HG02678 (cell line): ENCODE measurements at regions not wholly inside any gene's neighbourhood (a gene's known extent, or its start where the extent isn't known, plus 50 kb on each side); places are given as distances from the start of the nearest gene placed in this dataset.
A peak's percentile ranks its signal among the peaks of the same experiment; 100 is the strongest.

Experiments
- ATAC-seq: cut with Tn5 transposase; IDR thresholded peaks from one replicate; pipeline ENCODE4 v1.9.1; 2021; ENCODE audit warnings: mild to moderate bottlenecking, moderate library complexity; ENCODE audit not compliant: unreplicated experiment

DNA sequence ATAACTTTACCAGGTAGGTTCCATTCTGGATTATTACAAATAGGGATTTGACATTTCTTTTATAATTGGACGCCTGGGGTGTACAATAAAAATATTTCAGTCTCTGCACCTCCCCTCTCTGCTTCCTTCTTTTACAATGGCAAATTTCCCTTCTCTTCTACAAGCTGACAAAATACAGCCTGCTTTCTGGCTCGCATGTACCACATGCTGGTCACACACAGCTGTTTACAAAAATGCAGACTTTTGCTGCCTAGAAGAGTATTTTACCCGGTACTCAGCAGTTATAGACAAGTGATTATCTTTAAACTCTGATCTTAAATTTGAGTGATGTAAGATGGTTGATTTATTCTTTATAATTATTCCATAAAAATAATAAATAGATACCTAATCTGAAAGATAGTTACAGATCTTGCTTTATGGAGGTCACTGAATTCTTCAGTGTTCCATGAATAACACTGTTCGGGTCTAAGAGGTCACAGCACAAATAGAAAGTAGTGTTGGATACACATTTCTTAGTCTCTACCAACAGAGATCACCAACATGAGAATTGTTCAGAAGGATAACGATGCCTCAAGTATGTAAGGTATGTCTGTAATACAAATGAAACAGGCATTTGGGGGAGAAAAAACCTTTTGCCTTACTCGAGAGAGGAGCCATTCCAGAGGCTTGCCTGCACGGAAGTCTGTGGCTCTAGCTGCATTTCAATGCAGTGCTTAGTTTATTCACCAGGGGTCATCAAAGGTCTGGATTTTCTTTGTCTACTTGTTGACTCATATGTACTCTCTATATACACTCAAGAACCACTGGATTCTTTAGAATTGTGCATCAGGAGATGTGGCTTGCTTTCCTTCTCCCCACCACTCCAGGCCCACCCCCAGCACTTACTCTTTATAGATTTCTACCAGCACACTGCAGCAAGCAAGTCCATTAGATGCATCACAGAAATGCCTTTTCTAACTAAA is 206.6 kb upstream of the RFX3 start:
- peak; percentile 87 for ATAC-seq

DNA sequence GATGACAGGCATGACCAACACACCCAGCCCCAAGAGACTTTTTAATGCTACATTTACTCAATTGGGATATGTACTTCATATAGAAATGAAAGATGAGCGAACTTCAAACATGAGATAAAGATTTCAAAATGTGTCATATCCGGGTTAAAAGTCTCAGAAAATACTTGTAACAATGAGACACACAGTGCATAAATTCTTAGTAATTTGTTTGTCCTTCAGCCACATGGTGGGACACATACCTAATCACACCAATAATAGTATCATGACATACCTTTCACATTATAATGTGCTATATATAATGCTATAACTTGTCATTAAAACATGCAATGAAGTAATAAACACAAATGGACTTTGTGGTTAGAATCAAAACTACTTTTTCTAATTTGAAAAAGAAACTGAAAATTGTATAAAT is 204.7 kb upstream of the RFX3 start:
- ATAC-seq: peak; percentile 28

DNA sequence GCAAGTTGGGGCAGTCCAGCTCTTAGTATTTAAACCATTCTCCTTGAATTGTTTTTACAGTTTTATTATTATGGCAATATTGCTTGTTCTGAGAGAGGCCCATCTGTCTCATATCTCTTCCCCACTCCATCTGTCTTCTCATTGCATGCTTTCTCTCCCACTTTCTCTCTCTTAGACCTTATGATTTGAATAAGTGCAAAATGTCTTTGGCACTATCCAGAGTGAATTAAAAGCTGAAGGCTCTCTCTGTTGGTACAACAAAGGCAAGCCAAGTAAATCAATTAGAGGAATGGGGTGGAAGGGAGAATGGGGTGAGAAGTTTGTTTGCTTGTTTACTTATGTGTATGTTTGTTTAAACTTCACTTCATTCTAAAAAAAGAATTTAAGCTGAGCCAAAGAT is 195.3 kb upstream of the RFX3 start:
- no peak for ATAC-seq

DNA sequence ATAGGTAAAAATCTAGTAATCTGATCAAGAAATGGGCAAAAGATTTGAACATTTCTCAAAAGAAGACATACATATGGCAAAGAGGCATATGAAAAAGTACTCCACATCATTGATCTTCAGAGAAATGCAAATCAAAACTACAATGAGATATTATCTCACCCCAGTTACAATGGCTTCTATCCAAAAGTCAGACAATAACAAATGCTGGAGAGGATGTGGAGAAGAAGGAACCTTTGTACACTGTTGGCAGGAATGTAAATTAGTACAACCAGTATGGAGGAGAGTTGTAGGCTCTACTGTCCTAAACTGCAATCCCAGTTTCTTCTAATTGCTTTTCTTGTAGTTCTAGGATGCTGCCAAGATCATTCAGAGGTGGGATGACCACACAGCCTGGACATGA is 193.5 kb upstream of the RFX3 start:
- no peak for ATAC-seq

DNA sequence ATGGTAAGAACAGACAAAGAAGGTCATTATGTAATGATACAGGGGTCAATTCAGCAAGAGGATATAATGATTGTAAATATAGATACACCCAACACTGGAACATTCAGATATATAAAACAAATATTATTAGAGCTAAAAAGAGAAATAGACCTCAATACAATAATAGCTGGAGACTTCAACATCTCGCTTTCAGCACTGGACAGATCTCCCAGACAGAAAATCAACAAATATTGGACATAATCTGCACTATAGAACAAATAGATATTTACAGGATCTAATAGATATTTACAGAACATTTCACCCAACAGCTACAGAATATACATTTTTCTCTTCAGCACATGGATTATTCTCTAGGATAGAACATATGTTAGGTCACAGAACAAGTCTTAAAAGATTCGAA is 190.6 kb upstream of the RFX3 start:
- no peak for ATAC-seq

DNA sequence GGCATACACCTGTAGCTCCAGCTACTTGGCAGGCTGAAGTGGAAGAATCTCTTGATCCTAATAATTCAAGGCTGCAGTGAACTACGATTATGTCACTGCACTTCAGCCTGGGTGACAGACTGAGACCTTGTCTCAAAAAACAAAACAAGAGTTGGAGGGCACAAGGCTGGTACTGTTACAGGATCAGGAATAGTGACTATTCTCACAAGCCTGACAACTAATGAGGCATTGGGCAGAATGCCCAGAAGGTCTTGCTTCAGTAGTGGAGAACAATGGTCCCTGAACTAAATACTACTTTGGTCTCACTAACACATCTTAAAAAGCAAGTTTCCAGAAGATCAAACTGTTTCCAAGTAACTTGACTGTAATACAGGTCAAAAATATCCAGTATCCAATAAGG is 182.9 kb upstream of the RFX3 start:
- ATAC-seq: no peak

DNA sequence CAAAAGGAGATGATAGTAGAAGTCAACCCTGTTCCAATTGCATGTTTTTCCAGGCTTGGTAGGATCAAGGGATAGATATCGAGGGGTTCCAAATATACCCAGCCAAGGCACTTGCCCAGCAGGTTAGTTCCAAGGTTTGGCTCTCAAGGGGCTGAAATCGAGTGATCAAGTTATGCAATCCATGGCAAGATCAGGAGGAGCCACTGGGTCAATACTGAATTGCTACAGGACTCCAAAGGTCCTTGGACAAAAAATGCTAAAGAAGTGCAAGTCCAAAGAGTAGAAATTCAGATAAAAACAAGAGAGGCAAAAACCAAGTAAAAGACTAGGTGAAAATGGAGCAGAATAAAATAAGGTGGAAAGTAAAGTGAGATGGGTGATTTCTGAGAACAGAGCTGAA is 179.1 kb upstream of the RFX3 start:
- ATAC-seq: no peak

DNA sequence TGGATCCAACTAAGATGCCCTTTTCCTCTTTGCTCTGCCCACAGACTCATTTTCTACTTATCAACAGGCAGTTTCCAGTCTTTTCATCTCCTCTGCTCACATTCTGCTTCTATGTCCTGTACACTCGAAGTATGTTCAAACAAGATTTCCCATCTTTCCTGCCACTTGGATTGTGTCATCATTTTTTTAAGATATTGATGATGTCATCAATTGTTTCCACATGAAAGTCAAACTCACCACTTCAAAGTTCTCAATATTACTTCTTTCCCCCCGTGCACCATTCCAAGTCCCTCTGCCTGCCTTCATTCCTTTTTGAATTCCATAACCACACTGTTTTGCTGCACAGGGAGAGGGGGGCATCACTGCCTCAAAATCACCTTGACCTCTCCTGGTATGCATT is 175.0 kb upstream of the RFX3 start:
- ATAC-seq: no peak

DNA sequence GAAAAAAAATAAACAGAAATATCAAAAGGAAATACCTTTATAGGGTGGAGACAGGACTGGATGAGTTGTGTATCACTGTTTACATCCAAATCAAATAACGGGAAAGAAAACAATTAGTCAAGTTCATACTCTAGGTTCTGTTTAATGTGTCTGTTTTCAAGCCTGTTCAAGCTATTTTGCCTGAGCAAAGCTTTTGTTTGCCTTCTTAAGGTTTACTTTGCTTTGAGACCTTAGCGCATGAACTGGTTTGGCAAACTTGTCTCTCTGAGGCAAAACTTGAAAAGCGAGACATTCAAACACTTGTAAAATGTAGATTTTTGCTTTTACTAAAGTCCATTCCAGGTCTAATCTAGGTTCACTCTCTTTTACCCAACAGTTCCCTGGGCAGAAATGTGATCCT is 174.1 kb upstream of the RFX3 start:
- ATAC-seq: no peak

DNA sequence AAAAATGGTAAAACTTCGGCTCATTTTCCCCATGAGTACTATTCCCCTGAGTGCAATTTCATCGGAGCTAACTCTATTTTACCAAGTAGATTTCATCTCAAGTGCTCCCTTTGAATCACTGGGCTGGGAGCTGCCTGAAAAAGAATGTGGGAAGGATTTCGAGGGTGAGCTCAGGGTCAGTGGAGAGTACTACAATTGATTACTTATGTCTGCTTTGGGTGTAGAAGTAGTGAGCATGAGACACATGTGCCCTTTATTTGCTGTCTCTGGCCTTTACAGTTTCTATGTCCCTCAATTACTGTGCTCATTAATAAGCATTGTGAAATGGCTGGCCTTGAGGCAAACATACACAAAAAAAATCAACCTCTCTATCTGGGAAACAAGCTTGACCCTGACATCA is 172.7 kb upstream of the RFX3 start:
- ATAC-seq: no peak

DNA sequence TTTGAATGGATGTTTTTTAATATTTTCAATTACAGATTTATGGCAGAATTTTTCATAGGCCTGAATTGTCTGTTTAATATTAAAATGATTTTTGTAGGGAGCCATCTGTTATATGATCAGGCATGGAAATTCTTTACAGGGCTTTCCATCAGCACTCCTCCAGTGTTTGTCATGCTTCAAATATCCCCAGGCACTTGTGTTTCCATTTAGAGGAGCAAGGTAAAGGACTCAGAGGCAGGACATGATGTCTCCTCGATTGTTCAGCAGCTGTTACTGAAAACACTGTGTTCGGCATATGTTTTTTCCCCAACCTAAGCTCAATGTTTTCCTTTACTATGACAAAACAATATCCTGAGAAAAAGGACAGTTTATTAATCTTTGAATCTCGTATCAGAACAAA is 172.3 kb upstream of the RFX3 start:
- ATAC-seq: no peak

DNA sequence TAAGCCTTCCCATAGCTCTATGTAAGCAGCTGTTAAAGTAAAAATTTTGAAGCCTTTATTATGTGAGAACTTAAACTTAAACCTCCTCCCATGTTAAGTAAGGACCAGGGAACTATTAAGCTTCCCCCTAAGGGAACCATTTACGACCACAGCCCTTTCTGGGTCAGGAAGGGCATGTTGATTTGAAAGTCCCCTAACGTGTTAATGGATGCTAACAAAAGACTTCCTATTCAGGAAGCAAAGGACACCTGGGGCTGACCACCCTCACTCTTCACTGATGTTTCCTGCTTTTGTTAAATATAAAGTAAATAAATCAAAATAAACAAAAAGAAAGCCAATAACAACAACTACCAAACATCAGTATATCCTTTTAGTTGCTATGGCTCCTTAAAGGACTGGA is 170.6 kb upstream of the RFX3 start:
- ATAC-seq: no peak

DNA sequence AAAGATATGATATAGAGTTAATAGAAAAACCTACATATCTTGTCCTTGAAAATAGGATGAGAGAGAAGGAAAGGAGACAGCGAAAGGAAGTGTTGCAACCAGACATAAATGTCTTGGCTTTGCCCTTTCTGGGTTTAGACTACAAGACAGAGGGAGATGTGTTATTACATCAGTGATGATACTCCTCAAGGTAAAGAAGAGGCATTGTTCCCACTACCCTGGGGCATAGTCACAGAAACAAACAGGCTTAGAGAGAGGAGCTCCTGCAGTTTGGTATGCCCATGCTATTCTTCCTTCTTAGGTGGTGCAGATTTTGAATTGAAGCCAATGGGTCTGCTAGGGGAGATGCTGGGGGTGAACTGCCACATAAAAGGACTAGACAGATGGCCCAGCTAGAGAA is 166.8 kb upstream of the RFX3 start:
- ATAC-seq: no peak

DNA sequence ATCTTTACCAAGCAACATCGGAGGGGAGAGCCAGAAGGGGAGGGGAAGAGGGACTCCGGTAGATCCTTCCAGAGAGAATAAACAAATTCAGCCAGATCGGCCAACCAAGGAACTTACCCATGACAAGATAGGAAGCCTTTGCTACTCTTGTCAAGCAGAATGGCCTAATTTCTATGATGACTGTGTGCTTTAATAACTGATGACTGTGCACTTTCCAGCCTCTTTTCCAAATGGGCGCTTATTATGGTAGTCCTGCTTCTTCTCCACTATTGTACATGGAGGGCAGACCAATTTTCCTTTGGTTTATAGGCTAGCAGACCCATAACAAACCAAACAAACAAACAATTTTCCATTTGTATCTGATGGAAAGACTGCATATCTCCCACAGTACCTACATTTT is 163.8 kb upstream of the RFX3 start:
- ATAC-seq: no peak

DNA sequence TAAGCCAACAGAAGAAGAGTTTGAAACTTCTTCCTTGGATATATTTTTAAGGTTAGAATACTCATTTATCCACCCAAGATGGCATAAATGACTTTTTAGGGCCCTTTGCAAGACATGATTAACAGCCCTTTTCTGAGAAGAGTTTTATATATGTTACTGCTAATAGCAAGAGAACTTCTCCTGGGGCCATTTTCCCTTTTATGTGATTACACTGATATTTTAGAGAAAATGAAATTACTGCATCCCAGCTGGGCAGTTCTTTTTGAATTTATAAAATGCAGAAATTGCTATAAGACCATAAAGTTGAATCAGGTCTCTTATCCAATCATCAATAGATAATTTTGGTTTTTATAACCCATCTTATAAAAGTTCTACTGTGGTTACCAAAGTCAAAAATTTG is 161.3 kb upstream of the RFX3 start:
- ATAC-seq: no peak

DNA sequence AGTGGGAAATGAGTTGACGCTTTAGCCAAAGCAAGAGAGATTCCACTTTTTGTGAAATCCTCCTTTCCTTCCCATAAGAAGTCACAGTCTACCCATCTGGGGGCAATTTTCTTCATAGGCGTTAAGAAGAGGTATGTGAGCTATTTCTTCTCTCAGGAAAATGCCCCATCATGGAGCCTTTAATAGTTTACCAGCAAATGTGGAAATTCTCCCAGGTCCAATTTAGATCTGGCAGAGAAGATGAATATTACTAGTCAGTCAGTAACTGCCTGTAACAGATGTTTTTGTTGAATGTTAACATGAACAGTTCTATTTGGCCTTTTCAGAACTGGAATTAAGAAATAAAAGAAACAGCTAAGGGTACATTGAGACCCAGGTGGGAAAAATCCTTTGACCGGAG is 156.4 kb upstream of the RFX3 start:
- no peak for ATAC-seq

DNA sequence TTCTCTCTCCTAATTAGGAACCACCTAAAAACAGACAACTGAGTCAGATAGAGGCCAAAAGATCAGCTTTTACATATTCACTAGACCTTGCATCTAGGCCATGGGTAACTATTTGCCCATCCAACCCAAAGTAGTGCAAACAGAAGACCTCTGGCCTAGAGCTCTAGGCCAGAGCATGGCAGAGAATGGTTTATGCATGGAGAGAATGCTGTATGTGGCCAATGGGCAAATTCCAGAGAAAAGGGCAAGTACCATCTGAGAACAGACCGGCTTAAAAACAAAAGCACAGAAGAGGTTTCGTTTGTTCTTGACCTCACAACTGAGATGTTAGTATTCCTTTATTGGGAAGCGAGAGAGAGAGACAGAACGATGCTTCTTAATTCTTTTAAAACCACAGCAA is 151.7 kb upstream of the RFX3 start:
- ATAC-seq: no peak

DNA sequence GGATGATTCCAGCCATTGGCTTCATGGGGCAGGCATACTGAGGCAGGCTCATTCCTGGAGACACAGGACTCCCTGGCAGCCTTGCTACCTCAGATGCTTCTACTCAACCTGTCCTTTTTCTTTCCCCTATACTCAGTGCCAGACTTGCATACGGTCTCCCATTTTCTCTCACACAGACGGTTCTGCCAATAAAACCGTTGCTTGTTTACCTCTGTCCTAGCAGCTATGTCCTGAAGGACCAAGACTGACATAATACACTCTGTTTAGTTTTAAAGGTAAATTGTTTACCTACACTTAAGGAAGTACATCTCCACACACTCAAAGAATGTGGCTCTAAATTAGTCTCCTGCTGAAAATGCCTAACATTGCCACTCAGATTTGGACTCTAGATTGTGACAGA is 151.0 kb upstream of the RFX3 start:
- no peak for ATAC-seq

DNA sequence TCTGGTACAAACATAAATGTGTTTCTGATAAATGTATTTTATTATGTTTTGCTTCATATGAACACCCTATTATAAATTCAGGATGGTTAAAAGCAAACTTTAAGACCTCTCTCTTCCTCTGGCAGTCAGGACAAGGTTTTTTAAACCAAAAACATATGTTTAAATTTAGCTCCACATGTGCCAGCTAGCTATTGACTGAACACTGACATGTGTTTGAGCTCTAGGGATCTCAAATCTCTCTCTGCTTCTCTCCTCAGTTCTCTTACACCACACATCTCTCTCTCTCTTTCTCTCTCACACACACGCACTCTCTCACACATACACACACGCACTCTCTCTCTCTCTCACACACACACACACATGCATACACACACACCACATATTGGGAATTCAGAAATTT is 150.1 kb upstream of the RFX3 start:
- no peak for ATAC-seq

DNA sequence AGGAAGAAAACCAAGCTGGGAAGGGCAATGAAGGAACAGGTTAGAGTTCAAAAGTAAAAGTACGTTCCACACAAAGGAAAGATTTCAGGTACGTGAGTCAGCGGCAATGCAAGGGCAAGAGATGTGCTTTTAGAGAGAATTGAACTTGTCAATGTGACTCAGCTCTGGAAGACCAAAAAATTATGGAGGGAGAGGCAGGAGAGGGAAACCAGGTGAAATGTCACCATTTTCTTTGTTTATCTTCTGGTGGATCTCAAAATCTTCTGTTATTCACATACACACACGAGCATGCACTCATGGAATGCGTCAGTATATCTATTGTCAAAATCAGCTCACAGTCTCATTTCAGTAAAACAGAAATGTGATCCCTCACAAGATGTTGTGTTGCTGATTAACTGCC is 148.8 kb upstream of the RFX3 start:
- ATAC-seq: no peak

DNA sequence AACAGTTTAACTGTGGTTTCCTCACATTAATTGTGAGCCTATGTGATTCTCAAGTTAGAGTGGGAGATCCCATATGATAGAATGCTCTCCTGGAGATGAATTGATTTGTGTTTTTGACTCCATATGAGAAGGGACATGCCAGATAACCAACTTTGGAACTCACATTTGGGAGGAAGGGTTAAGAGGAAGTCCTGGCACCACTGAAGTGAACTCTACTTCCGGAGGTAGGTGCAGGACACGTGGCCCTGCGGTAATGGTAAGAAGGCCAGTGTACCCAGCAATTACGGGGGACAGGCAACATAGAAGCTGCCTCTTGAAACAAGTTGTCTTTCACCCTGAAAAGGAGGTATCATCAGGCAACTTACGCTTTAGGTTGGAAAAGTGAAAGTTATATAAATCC is 146.6 kb upstream of the RFX3 start:
- ATAC-seq: no peak

DNA sequence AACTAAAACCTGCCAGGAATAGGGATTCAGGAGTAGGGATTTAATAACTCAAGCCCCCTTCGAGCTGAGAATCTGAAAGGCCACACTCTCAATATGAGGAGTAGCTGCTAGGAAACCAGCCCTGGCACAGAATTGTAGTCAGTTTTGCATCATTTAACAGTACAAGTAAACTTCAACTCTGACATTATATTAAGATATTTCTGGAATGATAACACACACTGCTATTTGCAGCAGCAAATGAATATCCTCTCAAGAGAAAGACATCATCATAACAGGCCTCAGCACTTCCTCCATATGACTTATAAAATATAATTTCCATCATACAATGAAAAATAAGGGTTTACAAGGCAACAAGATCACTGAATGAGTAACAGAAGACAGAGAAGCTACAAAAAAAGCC is 138.2 kb upstream of the RFX3 start:
- no peak for ATAC-seq

DNA sequence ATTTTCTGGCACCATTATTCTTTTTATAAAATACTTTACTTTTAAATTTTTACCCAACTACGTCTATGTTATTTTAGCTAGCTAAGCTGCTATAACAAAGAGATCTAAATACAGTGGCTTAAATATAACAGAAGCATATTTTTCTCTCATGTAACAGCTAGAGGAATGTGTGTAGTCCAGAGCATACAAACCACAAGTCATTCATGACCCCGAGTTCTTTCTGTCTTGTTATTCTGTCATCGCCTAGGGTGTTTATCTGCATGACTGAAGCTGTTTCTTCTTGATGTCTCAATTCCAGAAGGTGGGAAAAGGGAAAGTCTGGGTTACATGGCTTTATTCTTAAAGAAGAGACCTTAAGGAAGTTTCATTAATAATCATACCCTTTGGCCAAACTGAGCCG is 136.9 kb upstream of the RFX3 start:
- no peak for ATAC-seq
